ENCODE measurements at regions not wholly inside any gene's neighbourhood (a gene's known extent, or its start where the extent isn't known, plus 50 kb on each side); places are given as distances from the start of the nearest gene placed in this dataset.

DNA sequence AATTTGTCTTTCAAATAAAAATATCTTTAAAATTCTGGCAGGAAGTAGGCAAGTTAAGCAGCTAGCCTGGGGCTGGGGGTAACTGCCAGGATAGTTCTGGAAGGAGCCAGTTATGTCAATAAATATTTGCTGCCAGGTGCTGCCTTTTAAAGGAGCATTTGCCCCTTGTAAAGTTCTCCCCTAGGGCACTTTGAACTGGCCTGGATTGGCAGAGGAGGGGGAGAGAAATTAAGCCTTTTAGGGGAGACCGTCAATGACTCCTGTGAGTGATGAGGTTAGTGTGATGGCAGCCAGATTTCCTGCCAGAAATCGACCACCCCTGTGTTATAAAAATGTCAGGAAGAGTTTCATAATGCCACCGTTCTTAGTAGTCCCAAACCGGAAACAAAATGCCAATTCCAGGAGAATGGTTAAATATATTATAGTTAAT, 89.8 kb upstream of the ELL2 start:
- TF ChIP-seq, protein P1, sequence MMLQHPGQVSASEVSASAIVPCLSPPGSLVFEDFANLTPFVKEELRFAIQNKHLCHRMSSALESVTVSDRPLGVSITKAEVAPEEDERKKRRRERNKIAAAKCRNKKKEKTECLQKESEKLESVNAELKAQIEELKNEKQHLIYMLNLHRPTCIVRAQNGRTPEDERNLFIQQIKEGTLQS (IDR thresholded peaks at IDR 0.05; ENCODE audit: borderline replicate concordance, extremely low read depth, low read depth, low read length) = no peak
- TF ChIP-seq, protein P2, sequence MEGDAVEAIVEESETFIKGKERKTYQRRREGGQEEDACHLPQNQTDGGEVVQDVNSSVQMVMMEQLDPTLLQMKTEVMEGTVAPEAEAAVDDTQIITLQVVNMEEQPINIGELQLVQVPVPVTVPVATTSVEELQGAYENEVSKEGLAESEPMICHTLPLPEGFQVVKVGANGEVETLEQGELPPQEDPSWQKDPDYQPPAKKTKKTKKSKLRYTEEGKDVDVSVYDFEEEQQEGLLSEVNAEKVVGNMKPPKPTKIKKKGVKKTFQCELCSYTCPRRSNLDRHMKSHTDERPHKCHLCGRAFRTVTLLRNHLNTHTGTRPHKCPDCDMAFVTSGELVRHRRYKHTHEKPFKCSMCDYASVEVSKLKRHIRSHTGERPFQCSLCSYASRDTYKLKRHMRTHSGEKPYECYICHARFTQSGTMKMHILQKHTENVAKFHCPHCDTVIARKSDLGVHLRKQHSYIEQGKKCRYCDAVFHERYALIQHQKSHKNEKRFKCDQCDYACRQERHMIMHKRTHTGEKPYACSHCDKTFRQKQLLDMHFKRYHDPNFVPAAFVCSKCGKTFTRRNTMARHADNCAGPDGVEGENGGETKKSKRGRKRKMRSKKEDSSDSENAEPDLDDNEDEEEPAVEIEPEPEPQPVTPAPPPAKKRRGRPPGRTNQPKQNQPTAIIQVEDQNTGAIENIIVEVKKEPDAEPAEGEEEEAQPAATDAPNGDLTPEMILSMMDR (IDR thresholded peaks at IDR 0.05 in 2 of 3, conservative IDR thresholded peaks at IDR 0.05 in 1 of 3; ENCODE audit: control insufficient read depth in 2 of 3, extremely low read depth in 1 of 3, insufficient read depth in 1 of 3, low read depth in 3 of 3, low read length in 3 of 3) = no peak
- no peak for TF ChIP-seq ZZZ3 (IDR thresholded peaks at IDR 0.05; ENCODE audit: control insufficient read depth, insufficient read length, low read depth)
- no peak for TF ChIP-seq CHD4 (IDR thresholded peaks at IDR 0.05)
- no peak for TF ChIP-seq HDAC2 (IDR thresholded peaks at IDR 0.05)
- TF ChIP-seq ESRRA (IDR thresholded peaks at IDR 0.05; ENCODE audit: low read length) = no peak
- TF ChIP-seq JUNB (IDR thresholded peaks at IDR 0.05) = no peak
- TF ChIP-seq SIN3A (IDR thresholded peaks at IDR 0.05; ENCODE audit: low read depth, low read length) = no peak
